Loucy (cell line): ENCODE measurements at regions not wholly inside any gene's neighbourhood (a gene's known extent, or its start where the extent isn't known, plus 50 kb on each side); places are given as distances from the start of the nearest gene placed in this dataset.

Experiments
- H2AFZ ChIP-seq: fragments of 200-600 bp; sonication (generic); 2 replicates; pipeline ENCODE4 v1.6.0; 2016; ENCODE audit warnings: antibody characterized with exemption, mild to moderate bottlenecking, low read length, moderate library complexity
- H3F3A ChIP-seq: fragments of 200-600 bp; 2 replicates; pipeline ENCODE4 v1.6.0; 2016; ENCODE audit warnings: antibody characterized with exemption, low read depth, mild to moderate bottlenecking
- H3K27me3 ChIP-seq: fragments of 200-600 bp; sonication (generic); 2 replicates; pipeline ENCODE4 v1.6.1; 2014; ENCODE audit warnings: low read length, mild to moderate bottlenecking; ENCODE audit not compliant: insufficient read depth, poor library complexity, severe bottlenecking
- H3K36me3 ChIP-seq: fragments of 200-600 bp; sonication (generic); 2 replicates; pipeline ENCODE4 v1.6.1; 2016; ENCODE audit warnings: low read length; ENCODE audit not compliant: insufficient read depth
- H3K4me1 ChIP-seq: fragments of 200-600 bp; sonication (generic); 2 replicates; pipeline ENCODE4 v1.5.1; 2014; ENCODE audit warnings: low read length, mild to moderate bottlenecking; ENCODE audit not compliant: insufficient read depth, poor library complexity, severe bottlenecking
- H3K4me2 ChIP-seq: fragments of 200-600 bp; sonication (generic); 2 replicates; pipeline ENCODE4 v1.6.0; 2014; ENCODE audit warnings: antibody characterized with exemption, low read length, low read depth, mild to moderate bottlenecking; ENCODE audit not compliant: poor library complexity, severe bottlenecking
- H3K4me3 ChIP-seq: fragments of 200-600 bp; sonication (generic); 2 replicates; pipeline ENCODE4 v1.5.1; 2014; ENCODE audit warnings: low read length, mild to moderate bottlenecking, mixed read lengths; ENCODE audit not compliant: poor library complexity, severe bottlenecking
- H3K79me2 ChIP-seq: fragments of 200-600 bp; sonication (generic); 2 replicates; pipeline ENCODE4 v1.6.1; 2014; ENCODE audit warnings: low read length; ENCODE audit not compliant: insufficient read depth
- H3K9ac ChIP-seq: fragments of 200-600 bp; sonication (generic); 2 replicates; pipeline ENCODE4 v1.6.0; 2014; ENCODE audit warnings: mild to moderate bottlenecking, low read depth, low read length, moderate library complexity; ENCODE audit not compliant: poor library complexity, severe bottlenecking
- H3K9me2 ChIP-seq: fragments of 200-600 bp; sonication (generic); replicated peaks from 2 replicates; pipeline ENCODE4 v1.6.1; 2016; ENCODE audit warnings: low read depth, low read length, mixed read lengths
- H3K9me3 ChIP-seq: fragments of 200-600 bp; sonication (generic); 2 replicates; pipeline ENCODE4 v1.6.1; 2014; ENCODE audit warnings: mild to moderate bottlenecking, antibody characterized with exemption, low read length, low read depth; ENCODE audit not compliant: insufficient read depth
- H4K20me1 ChIP-seq: fragments of 200-600 bp; sonication (generic); 2 replicates; pipeline ENCODE4 v1.6.0; 2014; ENCODE audit warnings: antibody characterized with exemption, low read length, mild to moderate bottlenecking; ENCODE audit not compliant: insufficient read depth, poor library complexity, severe bottlenecking
- CTCF ChIP-seq: fragments of 200-600 bp; sonication (generic); conservative IDR thresholded peaks from 2 replicates; pipeline ENCODE4 v1.5.1; 2014; ENCODE audit warnings: mild to moderate bottlenecking, antibody characterized with exemption, low read length
- EZH2phosphoT487 ChIP-seq: fragments of 200-600 bp; IDR thresholded peaks from 2 replicates; pipeline ENCODE4 v1.6.1; 2018; ENCODE audit warnings: antibody characterized with exemption, mild to moderate bottlenecking, moderate library complexity, borderline replicate concordance

- H3K4me1 ChIP-seq, result no peaks in the 10 kb centered on the region
- no peaks in the 10 kb centered on the region for H4K20me1 ChIP-seq
- H3F3A ChIP-seq, result no peaks in the 10 kb centered on the region
- H3K4me3 ChIP-seq, result no peak overlapping the region
- H3K4me2 ChIP-seq, result no peak overlapping the region
- no peaks in the 10 kb centered on the region for H3K36me3 ChIP-seq
- H3K79me2 ChIP-seq, result no peaks in the 10 kb centered on the region
- no peak overlapping the region for H2AFZ ChIP-seq
- no peaks in the 10 kb centered on the region for H3K27me3 ChIP-seq
- H3K9me3 ChIP-seq, result no peaks in the 10 kb centered on the region
- TF ChIP-seq CTCF (no peak), EZH2phosphoT487 (no peak)
- no peaks in the 10 kb centered on the region for H3K9me2 ChIP-seq
- no peak overlapping the region for H3K9ac ChIP-seq
These were observed 254.3 kb upstream of the PRR20A start for GRCh38 chr13:56886398-56886797.

DNA sequence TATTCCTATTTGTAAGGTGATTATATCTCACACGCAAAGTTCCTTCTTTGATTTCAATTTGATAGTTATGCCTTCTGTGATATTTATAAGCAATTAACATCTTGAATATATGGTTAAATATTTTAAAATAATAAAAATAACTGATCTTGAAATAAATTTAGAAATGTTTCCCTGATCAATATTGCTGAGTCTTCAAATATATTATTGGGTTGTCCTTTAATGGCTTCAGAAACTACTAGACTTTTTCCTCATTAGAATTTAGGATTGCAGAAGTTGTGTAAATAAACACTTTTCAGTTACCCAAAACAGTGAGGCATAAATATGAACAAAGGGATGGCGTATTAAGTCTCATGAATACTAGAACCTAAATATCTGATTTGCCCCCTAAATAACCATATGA lies 252.3 kb upstream of the PRR20A start:
- Histone ChIP-seq H3K36me3 (no peaks in the 10 kb centered on the region), H3K27me3 (no peaks in the 10 kb centered on the region), H3K79me2 (no peaks in the 10 kb centered on the region), H3K4me2 (no peak overlapping the region), H3K4me1 (no peaks in the 10 kb centered on the region), H3K9me3 (no peaks in the 10 kb centered on the region), H3K9ac (no peak overlapping the region), H4K20me1 (no peaks in the 10 kb centered on the region), H3F3A (no peaks in the 10 kb centered on the region), H3K9me2 (no peaks in the 10 kb centered on the region), H3K4me3 (no peak overlapping the region), H2AFZ (no peak overlapping the region)
- no peak for TF ChIP-seq CTCF
- no peak for TF ChIP-seq EZH2phosphoT487

DNA sequence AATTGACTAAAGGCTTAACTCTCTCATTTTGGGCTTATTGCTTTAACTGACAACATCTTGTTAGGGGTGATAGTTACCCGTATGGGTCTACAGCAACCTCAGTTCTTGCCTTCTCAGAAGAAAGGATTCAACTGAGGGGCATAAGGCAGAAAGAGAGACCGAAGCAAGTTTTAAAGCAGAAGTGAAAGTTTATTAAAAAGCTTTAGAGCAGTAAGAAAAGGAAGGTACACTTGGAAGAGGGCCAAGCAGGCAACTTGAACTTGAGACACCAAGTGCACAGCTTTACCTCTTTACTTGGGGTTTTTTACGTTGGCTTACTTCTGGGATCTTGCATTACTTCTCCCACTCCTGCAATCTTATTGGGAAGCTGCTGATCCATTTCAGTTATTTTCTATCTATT lies 246.9 kb upstream of the PRR20A start:
- no peaks in the 10 kb centered on the region for H3K9me3 ChIP-seq
- no peaks in the 10 kb centered on the region for H3K27me3 ChIP-seq
- H3K9me2 ChIP-seq, result no peaks in the 10 kb centered on the region
- no peak overlapping the region for H3K4me3 ChIP-seq
- no peak overlapping the region for H2AFZ ChIP-seq
- no peaks in the 10 kb centered on the region for H4K20me1 ChIP-seq
- no peaks in the 10 kb centered on the region for H3K79me2 ChIP-seq
- H3K4me1 ChIP-seq, result no peaks in the 10 kb centered on the region
- no peak overlapping the region for H3K4me2 ChIP-seq
- no peak for TF ChIP-seq EZH2phosphoT487
- no peak for TF ChIP-seq CTCF
- no peak overlapping the region for H3K9ac ChIP-seq
- no peaks in the 10 kb centered on the region for H3K36me3 ChIP-seq
- no peaks in the 10 kb centered on the region for H3F3A ChIP-seq
